ENCODE measurements at regions not wholly inside any gene's neighbourhood (a gene's known extent, or its start where the extent isn't known, plus 50 kb on each side); places are given as distances from the start of the nearest gene placed in this dataset.
"Not testable (repeated sequence)": the region's sequence is repeated elsewhere in the genome, so short reads cannot be mapped to it uniquely, and the experiment has no call there.

GRCh38 chr14:53723221-53723620 lies 233.4 kb downstream of the BMP4 start:
- H3K36me3 ChIP-seq (ENCODE audit: control insufficient read depth in 5 of 5, insufficient read depth in 5 of 5, low read length in 5 of 5), result no peaks in the 10 kb centered on the region
- no peak overlapping the region for H3K9ac ChIP-seq (ENCODE audit: low read length in 5 of 5)
- no peaks in the 10 kb centered on the region for H3K4me1 ChIP-seq (ENCODE audit: control insufficient read depth in 5 of 5, insufficient read depth in 5 of 5, low read length in 5 of 5)
- no peak overlapping the region for H3K27ac ChIP-seq (ENCODE audit: low read depth, low read length)
- no peak overlapping the region for H3K4me3 ChIP-seq (ENCODE audit: low read depth in 1 of 5, low read length in 5 of 5)
- H3K27me3 ChIP-seq (ENCODE audit: control insufficient read depth in 5 of 5, insufficient read depth in 4 of 5, low read length in 5 of 5), result no peaks in the 10 kb centered on the region
- peaks cover 0 to 2% (median 0%) of the 10 kb centered on the region in 5 donors for H3K9me3 ChIP-seq (ENCODE audit: control insufficient read depth in 5 of 5, low read length in 5 of 5)

- Histone ChIP-seq H3K4me3 (ENCODE audit: low read depth in 1 of 5, low read length in 5 of 5) (no peak overlapping the region), H3K9me3 (ENCODE audit: control insufficient read depth in 5 of 5, low read length in 5 of 5) (peaks cover 0 to 2% (median 0%) of the 10 kb centered on the region in 5 donors), H3K27me3 (ENCODE audit: control insufficient read depth in 5 of 5, insufficient read depth in 4 of 5, low read length in 5 of 5) (no peaks in the 10 kb centered on the region), H3K27ac (ENCODE audit: low read depth, low read length) (no peak overlapping the region), H3K4me1 (ENCODE audit: control insufficient read depth in 5 of 5, insufficient read depth in 5 of 5, low read length in 5 of 5) (peaks cover 5 to 23% (median 18%) of the 10 kb centered on the region in 5 donors), H3K36me3 (ENCODE audit: control insufficient read depth in 5 of 5, insufficient read depth in 5 of 5, low read length in 5 of 5) (no peaks in the 10 kb centered on the region), H3K9ac (ENCODE audit: low read length in 5 of 5) (no peak overlapping the region)
Observed at GRCh38 chr14:53719536-53719935, 237.1 kb downstream of the BMP4 start.

- Histone ChIP-seq H3K4me1 (ENCODE audit: control insufficient read depth in 5 of 5, insufficient read depth in 5 of 5, low read length in 5 of 5) (peaks cover 5 to 24% (median 18%) of the 10 kb centered on the region in 5 donors), H3K9ac (ENCODE audit: low read length in 5 of 5) (no peak overlapping the region), H3K36me3 (ENCODE audit: control insufficient read depth in 5 of 5, insufficient read depth in 5 of 5, low read length in 5 of 5) (no peaks in the 10 kb centered on the region), H3K9me3 (ENCODE audit: control insufficient read depth in 5 of 5, low read length in 5 of 5) (no peaks in the 10 kb centered on the region), H3K4me3 (ENCODE audit: low read depth in 1 of 5, low read length in 5 of 5) (no peak overlapping the region), H3K27me3 (ENCODE audit: control insufficient read depth in 5 of 5, insufficient read depth in 4 of 5, low read length in 5 of 5) (no peaks in the 10 kb centered on the region), H3K27ac (ENCODE audit: low read depth, low read length) (no peak overlapping the region)
Observed at GRCh38 chr14:53716578-53716977, 240.0 kb downstream of the BMP4 start.

- Histone ChIP-seq H3K9ac (ENCODE audit: low read length in 5 of 5) (no peak overlapping the region), H3K36me3 (ENCODE audit: control insufficient read depth in 5 of 5, insufficient read depth in 5 of 5, low read length in 5 of 5) (no peaks in the 10 kb centered on the region), H3K4me1 (ENCODE audit: control insufficient read depth in 5 of 5, insufficient read depth in 5 of 5, low read length in 5 of 5) (peaks cover 5 to 24% (median 18%) of the 10 kb centered on the region in 5 donors), H3K9me3 (ENCODE audit: control insufficient read depth in 5 of 5, low read length in 5 of 5) (no peaks in the 10 kb centered on the region), H3K27ac (ENCODE audit: low read depth, low read length) (peak overlapping the region; percentile 3), H3K4me3 (ENCODE audit: low read depth in 1 of 5, low read length in 5 of 5) (peak overlapping the region in 3 of 5 donors; percentile 12 to 61 (median 36)), H3K27me3 (ENCODE audit: control insufficient read depth in 5 of 5, insufficient read depth in 4 of 5, low read length in 5 of 5) (no peaks in the 10 kb centered on the region)
Observed at GRCh38 chr14:53715193-53715721, 241.4 kb downstream of the BMP4 start.

GRCh38 chr14:53714495-53715192 lies 242.0 kb downstream of the BMP4 start:
- H3K27me3 ChIP-seq (ENCODE audit: control insufficient read depth in 5 of 5, insufficient read depth in 4 of 5, low read length in 5 of 5), result no peaks in the 10 kb centered on the region
- H3K9me3 ChIP-seq (ENCODE audit: control insufficient read depth in 5 of 5, low read length in 5 of 5), result no peaks in the 10 kb centered on the region
- no peaks in the 10 kb centered on the region for H3K36me3 ChIP-seq (ENCODE audit: control insufficient read depth in 5 of 5, insufficient read depth in 5 of 5, low read length in 5 of 5)
- peak overlapping the region in 3 of 5 donors; percentile 12 to 61 (median 36) for H3K4me3 ChIP-seq (ENCODE audit: low read depth in 1 of 5, low read length in 5 of 5)
- no peak overlapping the region for H3K9ac ChIP-seq (ENCODE audit: low read length in 5 of 5)
- peaks cover 5 to 24% (median 18%) of the 10 kb centered on the region in 5 donors for H3K4me1 ChIP-seq (ENCODE audit: control insufficient read depth in 5 of 5, insufficient read depth in 5 of 5, low read length in 5 of 5)
- H3K27ac ChIP-seq (ENCODE audit: low read depth, low read length), result peak overlapping the region; percentile 3

- not testable (repeated sequence) for H3K36me3 ChIP-seq (ENCODE audit: control insufficient read depth in 5 of 5, insufficient read depth in 5 of 5, low read length in 5 of 5); H3K4me3 ChIP-seq (ENCODE audit: low read depth in 1 of 5, low read length in 5 of 5); H3K9ac ChIP-seq (ENCODE audit: low read length in 5 of 5); H3K9me3 ChIP-seq (ENCODE audit: control insufficient read depth in 5 of 5, low read length in 5 of 5); H3K27ac ChIP-seq (ENCODE audit: low read depth, low read length); H3K27me3 ChIP-seq (ENCODE audit: control insufficient read depth in 5 of 5, insufficient read depth in 4 of 5, low read length in 5 of 5)
- H3K4me1 ChIP-seq (ENCODE audit: control insufficient read depth in 5 of 5, insufficient read depth in 5 of 5, low read length in 5 of 5), result peaks cover 5 to 24% (median 18%) of the 10 kb centered on the region in 5 donors
Observed at GRCh38 chr14:53712901-53713300, 243.7 kb downstream of the BMP4 start.

GRCh38 chr14:53711205-53711604 lies 245.4 kb downstream of the BMP4 start:
- H3K4me1 ChIP-seq (ENCODE audit: control insufficient read depth in 5 of 5, insufficient read depth in 5 of 5, low read length in 5 of 5), result peaks cover 5 to 18% (median 10%) of the 10 kb centered on the region in 5 donors
- no peak overlapping the region for H3K9ac ChIP-seq (ENCODE audit: low read length in 5 of 5)
- H3K27me3 ChIP-seq (ENCODE audit: control insufficient read depth in 5 of 5, insufficient read depth in 4 of 5, low read length in 5 of 5), result no peaks in the 10 kb centered on the region
- H3K4me3 ChIP-seq (ENCODE audit: low read depth in 1 of 5, low read length in 5 of 5), result no peak overlapping the region
- no peaks in the 10 kb centered on the region for H3K36me3 ChIP-seq (ENCODE audit: control insufficient read depth in 5 of 5, insufficient read depth in 5 of 5, low read length in 5 of 5)
- no peaks in the 10 kb centered on the region for H3K9me3 ChIP-seq (ENCODE audit: control insufficient read depth in 5 of 5, low read length in 5 of 5)
- no peak overlapping the region for H3K27ac ChIP-seq (ENCODE audit: low read depth, low read length)

- Histone ChIP-seq H3K4me1 (ENCODE audit: control insufficient read depth in 5 of 5, insufficient read depth in 5 of 5, low read length in 5 of 5) (peaks cover 4 to 13% (median 8%) of the 10 kb centered on the region in 5 donors), H3K27me3 (ENCODE audit: control insufficient read depth in 5 of 5, insufficient read depth in 4 of 5, low read length in 5 of 5) (no peaks in the 10 kb centered on the region), H3K4me3 (ENCODE audit: low read depth in 1 of 5, low read length in 5 of 5) (no peak overlapping the region), H3K9me3 (ENCODE audit: control insufficient read depth in 5 of 5, low read length in 5 of 5) (no peaks in the 10 kb centered on the region), H3K36me3 (ENCODE audit: control insufficient read depth in 5 of 5, insufficient read depth in 5 of 5, low read length in 5 of 5) (no peaks in the 10 kb centered on the region), H3K27ac (ENCODE audit: low read depth, low read length) (no peak overlapping the region), H3K9ac (ENCODE audit: low read length in 5 of 5) (no peak overlapping the region)
Observed at GRCh38 chr14:53710615-53711014, 246.0 kb downstream of the BMP4 start.

- Histone ChIP-seq H3K27me3 (ENCODE audit: control insufficient read depth in 5 of 5, insufficient read depth in 4 of 5, low read length in 5 of 5) (no peaks in the 10 kb centered on the region), H3K36me3 (ENCODE audit: control insufficient read depth in 5 of 5, insufficient read depth in 5 of 5, low read length in 5 of 5) (no peaks in the 10 kb centered on the region), H3K4me3 (ENCODE audit: low read depth in 1 of 5, low read length in 5 of 5) (no peak overlapping the region), H3K9ac (ENCODE audit: low read length in 5 of 5) (no peak overlapping the region), H3K9me3 (ENCODE audit: control insufficient read depth in 5 of 5, low read length in 5 of 5) (no peaks in the 10 kb centered on the region), H3K27ac (ENCODE audit: low read depth, low read length) (no peak overlapping the region), H3K4me1 (ENCODE audit: control insufficient read depth in 5 of 5, insufficient read depth in 5 of 5, low read length in 5 of 5) (peaks cover 0 to 1% (median 0%) of the 10 kb centered on the region in 5 donors)
Observed at GRCh38 chr14:53709381-53709780, 247.2 kb downstream of the BMP4 start.

GRCh38 chr14:53703457-53703856 lies 253.2 kb downstream of the BMP4 start:
- no peaks in the 10 kb centered on the region for H3K27me3 ChIP-seq (ENCODE audit: control insufficient read depth in 5 of 5, insufficient read depth in 4 of 5, low read length in 5 of 5)
- H3K4me3 ChIP-seq (ENCODE audit: low read depth in 1 of 5, low read length in 5 of 5), result no peak overlapping the region
- no peak overlapping the region for H3K9ac ChIP-seq (ENCODE audit: low read length in 5 of 5)
- H3K36me3 ChIP-seq (ENCODE audit: control insufficient read depth in 5 of 5, insufficient read depth in 5 of 5, low read length in 5 of 5), result no peaks in the 10 kb centered on the region
- no peaks in the 10 kb centered on the region for H3K9me3 ChIP-seq (ENCODE audit: control insufficient read depth in 5 of 5, low read length in 5 of 5)
- H3K4me1 ChIP-seq (ENCODE audit: control insufficient read depth in 5 of 5, insufficient read depth in 5 of 5, low read length in 5 of 5), result no peaks in the 10 kb centered on the region
- no peak overlapping the region for H3K27ac ChIP-seq (ENCODE audit: low read depth, low read length)

Measured in subcutaneous abdominal adipose tissue (tissue), 5 donors.